SK-N-SH treated with all-trans-retinoic acid at 6 μM for 48 hours (cell line): ENCODE measurements at regions not wholly inside any gene's neighbourhood (a gene's known extent, or its start where the extent isn't known, plus 50 kb on each side); places are given as distances from the start of the nearest gene placed in this dataset.

Source experiments
- ATAC-seq: fragments of 200-7000 bp; cut with Tn5 transposase; 3 replicates; pipeline ENCODE4 v1.9.1; 2020; ENCODE audit warnings: mild to moderate bottlenecking, moderate library complexity
- ARNTL ChIP-seq: fragments of 450-650 bp; formaldehyde crosslinking; IDR thresholded peaks from 2 replicates; pipeline ENCODE4 v1.5.0; 2020; ENCODE audit warnings: low read depth, mild to moderate bottlenecking, moderate library complexity, borderline replicate concordance
- BACH2 ChIP-seq: fragments of 250-450 bp; sonication (Bioruptor Pico); IDR thresholded peaks from 2 replicates; pipeline ENCODE4 v1.9.0; 2021; ENCODE audit warnings: mild to moderate bottlenecking, borderline replicate concordance
- CSDC2 ChIP-seq: fragments of 250-450 bp; sonication (Bioruptor Pico); IDR thresholded peaks from 2 replicates; pipeline ENCODE4 v1.5.0; 2020; ENCODE audit warnings: mild to moderate bottlenecking, moderate library complexity
- ESRRG ChIP-seq: fragments of 250-450 bp; sonication (Bioruptor Pico); IDR thresholded peaks from 2 replicates; pipeline ENCODE4 v1.6.1; 2021; ENCODE audit warnings: mild to moderate bottlenecking
- ISL1 ChIP-seq: fragments of 250-450 bp; sonication (Bioruptor Pico); IDR thresholded peaks from 2 replicates; pipeline ENCODE4 v2.1.2; 2022; ENCODE audit warnings: mild to moderate bottlenecking, moderate library complexity
- OSR1 ChIP-seq: fragments of 250-450 bp; sonication (Bioruptor Pico); IDR thresholded peaks from 2 replicates; pipeline ENCODE4 v1.8.0; 2022; ENCODE audit warnings: moderate library complexity, mild to moderate bottlenecking, inconsistent platforms
- PATZ1 ChIP-seq: fragments of 250-450 bp; sonication (Bioruptor Pico); IDR thresholded peaks from 2 replicates; pipeline ENCODE4 v1.8.0; 2020; ENCODE audit warnings: mild to moderate bottlenecking, moderate library complexity, borderline replicate concordance
- PPARA ChIP-seq: fragments of 250-450 bp; sonication (Bioruptor Pico); IDR thresholded peaks from 2 replicates; pipeline ENCODE4 v1.5.0; 2020; ENCODE audit warnings: mild to moderate bottlenecking, borderline replicate concordance
- RARB ChIP-seq: fragments of 250-450 bp; sonication (Bioruptor Pico); IDR thresholded peaks from 2 replicates; pipeline ENCODE4 v1.8.0; 2021; ENCODE audit warnings: mild to moderate bottlenecking, moderate library complexity
- SNAI2 ChIP-seq: fragments of 250-450 bp; sonication (Bioruptor Pico); IDR thresholded peaks from 2 replicates; pipeline ENCODE4 v1.5.0; 2020; ENCODE audit warnings: mild to moderate bottlenecking, moderate library complexity
- TCF4 ChIP-seq: fragments of 250-450 bp; sonication (Bioruptor Pico); IDR thresholded peaks from 2 replicates; pipeline ENCODE4 v1.8.0; 2021; ENCODE audit warnings: mild to moderate bottlenecking, moderate library complexity, borderline replicate concordance
- TOX ChIP-seq: fragments of 250-450 bp; sonication (Bioruptor Pico); IDR thresholded peaks from 2 replicates; pipeline ENCODE4 v1.8.0; 2021; ENCODE audit warnings: mild to moderate bottlenecking, moderate library complexity, borderline replicate concordance
- ZC3H10 ChIP-seq: fragments of 250-450 bp; sonication (Bioruptor Pico); IDR thresholded peaks from 2 replicates; pipeline ENCODE4 v1.5.1; 2021; ENCODE audit warnings: mild to moderate bottlenecking, moderate library complexity
- ZFP3 ChIP-seq: fragments of 250-450 bp; sonication (Bioruptor Pico); IDR thresholded peaks from 2 replicates; pipeline ENCODE4 v1.5.0; 2020; ENCODE audit warnings: mild to moderate bottlenecking, moderate library complexity
- ZFP30 ChIP-seq: fragments of 450-650 bp; formaldehyde crosslinking; IDR thresholded peaks from 2 replicates; pipeline ENCODE4 v1.5.0; 2022; ENCODE audit warnings: mild to moderate bottlenecking, moderate library complexity
- ZNF565 ChIP-seq: fragments of 450-650 bp; formaldehyde crosslinking; conservative IDR thresholded peaks from 2 replicates; pipeline ENCODE4 v1.5.0; 2020; ENCODE audit warnings: low read depth, mild to moderate bottlenecking, moderate library complexity
- ZNF8 ChIP-seq: fragments of 450-650 bp; formaldehyde crosslinking; IDR thresholded peaks from 2 replicates; pipeline ENCODE4 v1.5.0; 2020; ENCODE audit warnings: mild to moderate bottlenecking, moderate library complexity
- TF ChIP-seq, protein P1 (sequence below): fragments of 250-450 bp; sonication (Bioruptor Pico); IDR thresholded peaks from 2 replicates; pipeline ENCODE4 v1.5.1; 2021; ENCODE audit warnings: mild to moderate bottlenecking, moderate library complexity
- TF ChIP-seq, protein P2 (sequence below): fragments of 250-450 bp; sonication (Bioruptor Pico); IDR thresholded peaks from 2 replicates; pipeline ENCODE4 v1.5.0; 2020; ENCODE audit warnings: mild to moderate bottlenecking, moderate library complexity
- TF ChIP-seq, protein P3 (sequence below): fragments of 250-450 bp; sonication (Bioruptor Pico); IDR thresholded peaks from 2 replicates; pipeline ENCODE4 v1.8.0; 2021; ENCODE audit warnings: low read depth, mild to moderate bottlenecking, moderate library complexity, borderline replicate concordance
- TF ChIP-seq, protein P4 (sequence below): fragments of 250-450 bp; sonication (Bioruptor Pico); IDR thresholded peaks from 2 replicates; pipeline ENCODE4 v1.5.1; 2020; ENCODE audit warnings: low read depth, mild to moderate bottlenecking, moderate library complexity

GRCh38 chr5:158212917-158213316 is 354.0 kb upstream of the CLINT1 start (continued):
- TF ChIP-seq, protein P1, sequence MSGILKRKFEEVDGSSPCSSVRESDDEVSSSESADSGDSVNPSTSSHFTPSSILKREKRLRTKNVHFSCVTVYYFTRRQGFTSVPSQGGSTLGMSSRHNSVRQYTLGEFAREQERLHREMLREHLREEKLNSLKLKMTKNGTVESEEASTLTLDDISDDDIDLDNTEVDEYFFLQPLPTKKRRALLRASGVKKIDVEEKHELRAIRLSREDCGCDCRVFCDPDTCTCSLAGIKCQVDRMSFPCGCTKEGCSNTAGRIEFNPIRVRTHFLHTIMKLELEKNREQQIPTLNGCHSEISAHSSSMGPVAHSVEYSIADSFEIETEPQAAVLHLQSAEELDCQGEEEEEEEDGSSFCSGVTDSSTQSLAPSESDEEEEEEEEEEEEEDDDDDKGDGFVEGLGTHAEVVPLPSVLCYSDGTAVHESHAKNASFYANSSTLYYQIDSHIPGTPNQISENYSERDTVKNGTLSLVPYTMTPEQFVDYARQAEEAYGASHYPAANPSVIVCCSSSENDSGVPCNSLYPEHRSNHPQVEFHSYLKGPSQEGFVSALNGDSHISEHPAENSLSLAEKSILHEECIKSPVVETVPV (CRISPR knock-in tag), result no peak

DNA sequence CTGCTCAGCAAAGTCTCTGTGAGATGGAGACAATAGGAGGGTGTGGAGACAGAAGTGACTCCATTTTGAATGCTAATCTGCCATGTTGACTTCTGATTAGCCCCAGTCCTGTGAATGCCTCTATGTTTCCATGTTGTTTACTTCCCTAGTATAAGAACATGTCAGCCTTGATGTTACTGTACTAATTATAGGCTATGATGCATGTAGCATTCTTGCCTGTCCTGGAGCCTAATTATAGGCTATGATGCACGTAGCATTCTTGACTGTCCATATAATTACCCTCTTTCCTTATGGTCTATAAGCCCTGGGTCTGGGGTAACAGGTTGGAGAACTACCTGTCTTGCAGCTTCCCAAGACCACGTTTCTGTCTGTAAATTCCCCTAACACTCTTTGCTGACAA is 353.3 kb upstream of the CLINT1 start:
- TF ChIP-seq, protein P1 (CRISPR knock-in tag), result no peak
- TF ChIP-seq RARB (CRISPR knock-in tag), result no peak
- TF ChIP-seq TCF4, result no peak
- no peak for TF ChIP-seq ZC3H10 (CRISPR knock-in tag)
- no peak for TF ChIP-seq OSR1 (CRISPR knock-in tag)
- TF ChIP-seq ESRRG (CRISPR knock-in tag), result no peak
- TF ChIP-seq, protein P2, sequence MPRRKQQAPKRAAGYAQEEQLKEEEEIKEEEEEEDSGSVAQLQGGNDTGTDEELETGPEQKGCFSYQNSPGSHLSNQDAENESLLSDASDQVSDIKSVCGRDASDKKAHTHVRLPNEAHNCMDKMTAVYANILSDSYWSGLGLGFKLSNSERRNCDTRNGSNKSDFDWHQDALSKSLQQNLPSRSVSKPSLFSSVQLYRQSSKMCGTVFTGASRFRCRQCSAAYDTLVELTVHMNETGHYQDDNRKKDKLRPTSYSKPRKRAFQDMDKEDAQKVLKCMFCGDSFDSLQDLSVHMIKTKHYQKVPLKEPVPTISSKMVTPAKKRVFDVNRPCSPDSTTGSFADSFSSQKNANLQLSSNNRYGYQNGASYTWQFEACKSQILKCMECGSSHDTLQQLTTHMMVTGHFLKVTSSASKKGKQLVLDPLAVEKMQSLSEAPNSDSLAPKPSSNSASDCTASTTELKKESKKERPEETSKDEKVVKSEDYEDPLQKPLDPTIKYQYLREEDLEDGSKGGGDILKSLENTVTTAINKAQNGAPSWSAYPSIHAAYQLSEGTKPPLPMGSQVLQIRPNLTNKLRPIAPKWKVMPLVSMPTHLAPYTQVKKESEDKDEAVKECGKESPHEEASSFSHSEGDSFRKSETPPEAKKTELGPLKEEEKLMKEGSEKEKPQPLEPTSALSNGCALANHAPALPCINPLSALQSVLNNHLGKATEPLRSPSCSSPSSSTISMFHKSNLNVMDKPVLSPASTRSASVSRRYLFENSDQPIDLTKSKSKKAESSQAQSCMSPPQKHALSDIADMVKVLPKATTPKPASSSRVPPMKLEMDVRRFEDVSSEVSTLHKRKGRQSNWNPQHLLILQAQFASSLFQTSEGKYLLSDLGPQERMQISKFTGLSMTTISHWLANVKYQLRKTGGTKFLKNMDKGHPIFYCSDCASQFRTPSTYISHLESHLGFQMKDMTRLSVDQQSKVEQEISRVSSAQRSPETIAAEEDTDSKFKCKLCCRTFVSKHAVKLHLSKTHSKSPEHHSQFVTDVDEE (CRISPR knock-in tag), result no peak
- TF ChIP-seq, protein P3, sequence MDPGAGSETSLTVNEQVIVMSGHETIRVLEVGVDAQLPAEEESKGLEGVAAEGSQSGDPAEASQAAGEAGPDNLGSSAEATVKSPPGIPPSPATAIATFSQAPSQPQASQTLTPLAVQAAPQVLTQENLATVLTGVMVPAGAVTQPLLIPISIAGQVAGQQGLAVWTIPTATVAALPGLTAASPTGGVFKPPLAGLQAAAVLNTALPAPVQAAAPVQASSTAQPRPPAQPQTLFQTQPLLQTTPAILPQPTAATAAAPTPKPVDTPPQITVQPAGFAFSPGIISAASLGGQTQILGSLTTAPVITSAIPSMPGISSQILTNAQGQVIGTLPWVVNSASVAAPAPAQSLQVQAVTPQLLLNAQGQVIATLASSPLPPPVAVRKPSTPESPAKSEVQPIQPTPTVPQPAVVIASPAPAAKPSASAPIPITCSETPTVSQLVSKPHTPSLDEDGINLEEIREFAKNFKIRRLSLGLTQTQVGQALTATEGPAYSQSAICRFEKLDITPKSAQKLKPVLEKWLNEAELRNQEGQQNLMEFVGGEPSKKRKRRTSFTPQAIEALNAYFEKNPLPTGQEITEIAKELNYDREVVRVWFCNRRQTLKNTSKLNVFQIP (CRISPR knock-in tag), result no peak
- no peak for TF ChIP-seq BACH2 (CRISPR knock-in tag)
- TF ChIP-seq ZFP3, result no peak
- TF ChIP-seq ARNTL, result no peak
- no peak for TF ChIP-seq CSDC2 (CRISPR knock-in tag)
- TF ChIP-seq SNAI2 (CRISPR knock-in tag), result no peak
- TF ChIP-seq PPARA (CRISPR knock-in tag), result no peak
- TF ChIP-seq TOX, result no peak
- no peak for TF ChIP-seq ZFP30 (CRISPR knock-in tag)
- no peak for TF ChIP-seq ISL1 (CRISPR knock-in tag)
- no peak for TF ChIP-seq PATZ1 (CRISPR knock-in tag)
- no peak for TF ChIP-seq ZNF8 (CRISPR knock-in tag)
- TF ChIP-seq, all 23 proteins: peak for 0
- no peak for ATAC-seq

GRCh38 chr5:158209219-158209908 is 350.4 kb upstream of the CLINT1 start:
- ATAC-seq, result no peak
- TF ChIP-seq PATZ1 (CRISPR knock-in tag), result no peak
- no peak for TF ChIP-seq ZFP30 (CRISPR knock-in tag)
- TF ChIP-seq ZC3H10 (CRISPR knock-in tag), result no peak
- TF ChIP-seq ZNF565 (CRISPR knock-in tag), result no peak
- TF ChIP-seq RARB (CRISPR knock-in tag), result no peak
- TF ChIP-seq, protein P4, sequence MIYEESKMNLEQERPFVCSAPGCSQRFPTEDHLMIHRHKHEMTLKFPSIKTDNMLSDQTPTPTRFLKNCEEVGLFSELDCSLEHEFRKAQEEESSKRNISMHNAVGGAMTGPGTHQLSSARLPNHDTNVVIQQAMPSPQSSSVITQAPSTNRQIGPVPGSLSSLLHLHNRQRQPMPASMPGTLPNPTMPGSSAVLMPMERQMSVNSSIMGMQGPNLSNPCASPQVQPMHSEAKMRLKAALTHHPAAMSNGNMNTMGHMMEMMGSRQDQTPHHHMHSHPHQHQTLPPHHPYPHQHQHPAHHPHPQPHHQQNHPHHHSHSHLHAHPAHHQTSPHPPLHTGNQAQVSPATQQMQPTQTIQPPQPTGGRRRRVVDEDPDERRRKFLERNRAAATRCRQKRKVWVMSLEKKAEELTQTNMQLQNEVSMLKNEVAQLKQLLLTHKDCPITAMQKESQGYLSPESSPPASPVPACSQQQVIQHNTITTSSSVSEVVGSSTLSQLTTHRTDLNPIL (CRISPR knock-in tag), result no peak
